ENCODE measurements at regions not wholly inside any gene's neighbourhood (a gene's known extent, or its start where the extent isn't known, plus 50 kb on each side); places are given as distances from the start of the nearest gene placed in this dataset.

GRCh38 chr18:78576967-78577366 lies 402.7 kb upstream of the SALL3 start:
- no peaks in the 10 kb centered on the region for H3K36me3 ChIP-seq (ENCODE audit: control insufficient read depth, insufficient read depth, low read length)
- peaks cover 5% of the 10 kb centered on the region for H3K9me3 ChIP-seq (ENCODE audit: control insufficient read depth, low read length)
- 80 to 93% methylated on average over 1 to 7 of the region's 11 CpGs for WGBS, 2 experiments (ENCODE audit: insufficient coverage in 2 of 2)
- H3K4me1 ChIP-seq (ENCODE audit: control insufficient read depth, insufficient read depth, low read length, poor library complexity, severe bottlenecking) = no peaks in the 10 kb centered on the region
- H3K27ac ChIP-seq (ENCODE audit: low read depth, low read length, severe bottlenecking) = no peak overlapping the region
- no peak overlapping the region for H3K4me3 ChIP-seq (ENCODE audit: extremely low read depth, insufficient read depth, low read length, poor library complexity, severe bottlenecking)

DNA sequence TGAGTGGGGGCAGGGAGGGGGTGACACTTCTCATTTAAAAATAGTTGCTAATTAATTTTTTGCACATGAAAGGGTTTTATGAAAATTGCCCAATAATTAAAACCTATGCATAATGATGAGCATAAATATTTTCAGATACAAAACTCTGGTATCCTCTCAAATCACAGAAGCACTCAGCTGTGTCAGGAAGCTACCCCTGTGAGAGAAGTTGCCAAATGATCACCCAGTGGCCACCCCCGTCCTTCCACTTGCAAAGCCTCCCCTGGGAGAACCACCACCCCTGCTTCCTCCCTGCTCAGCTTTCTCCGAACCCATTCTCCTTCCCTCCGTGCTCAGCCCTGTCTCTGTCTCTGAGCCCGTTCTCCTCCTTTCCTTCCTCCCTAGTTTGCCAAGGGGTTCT lies 400.2 kb upstream of the SALL3 start:
- H3K36me3 ChIP-seq (ENCODE audit: control insufficient read depth, insufficient read depth, low read length) = no peaks in the 10 kb centered on the region
- H3K27ac ChIP-seq (ENCODE audit: low read depth, low read length, severe bottlenecking) = no peak overlapping the region
- WGBS, 2 experiments (ENCODE audit: insufficient coverage in 2 of 2) = 91 to 97% methylated on average over 3 of the region's 4 CpGs
- no peak overlapping the region for H3K4me3 ChIP-seq (ENCODE audit: extremely low read depth, insufficient read depth, low read length, poor library complexity, severe bottlenecking)
- H3K9me3 ChIP-seq (ENCODE audit: control insufficient read depth, low read length) = no peaks in the 10 kb centered on the region
- no peaks in the 10 kb centered on the region for H3K4me1 ChIP-seq (ENCODE audit: control insufficient read depth, insufficient read depth, low read length, poor library complexity, severe bottlenecking)

- Histone ChIP-seq H3K9me3 (ENCODE audit: control insufficient read depth, low read length) (no peaks in the 10 kb centered on the region), H3K27ac (ENCODE audit: low read depth, low read length, severe bottlenecking) (no peak overlapping the region), H3K36me3 (ENCODE audit: control insufficient read depth, insufficient read depth, low read length) (no peaks in the 10 kb centered on the region), H3K4me3 (ENCODE audit: extremely low read depth, insufficient read depth, low read length, poor library complexity, severe bottlenecking) (no peak overlapping the region), H3K4me1 (ENCODE audit: control insufficient read depth, insufficient read depth, low read length, poor library complexity, severe bottlenecking) (no peaks in the 10 kb centered on the region)
- 92 to 93% methylated on average over 12 to 16 of the region's 16 CpGs for WGBS, 2 experiments (ENCODE audit: insufficient coverage in 2 of 2)
These were observed 399.6 kb upstream of the SALL3 start for GRCh38 chr18:78579854-78580577.

- H3K4me1 ChIP-seq (ENCODE audit: control insufficient read depth, insufficient read depth, low read length, poor library complexity, severe bottlenecking) = no peaks in the 10 kb centered on the region
- 83 to 89% methylated on average over 5 to 7 of the region's 7 CpGs for WGBS, 2 experiments (ENCODE audit: insufficient coverage in 2 of 2)
- H3K36me3 ChIP-seq (ENCODE audit: control insufficient read depth, insufficient read depth, low read length) = no peaks in the 10 kb centered on the region
- H3K4me3 ChIP-seq (ENCODE audit: extremely low read depth, insufficient read depth, low read length, poor library complexity, severe bottlenecking) = no peak overlapping the region
- H3K9me3 ChIP-seq (ENCODE audit: control insufficient read depth, low read length) = no peaks in the 10 kb centered on the region
- no peak overlapping the region for H3K27ac ChIP-seq (ENCODE audit: low read depth, low read length, severe bottlenecking)
These were observed 398.7 kb upstream of the SALL3 start for GRCh38 chr18:78580835-78581339.

DNA sequence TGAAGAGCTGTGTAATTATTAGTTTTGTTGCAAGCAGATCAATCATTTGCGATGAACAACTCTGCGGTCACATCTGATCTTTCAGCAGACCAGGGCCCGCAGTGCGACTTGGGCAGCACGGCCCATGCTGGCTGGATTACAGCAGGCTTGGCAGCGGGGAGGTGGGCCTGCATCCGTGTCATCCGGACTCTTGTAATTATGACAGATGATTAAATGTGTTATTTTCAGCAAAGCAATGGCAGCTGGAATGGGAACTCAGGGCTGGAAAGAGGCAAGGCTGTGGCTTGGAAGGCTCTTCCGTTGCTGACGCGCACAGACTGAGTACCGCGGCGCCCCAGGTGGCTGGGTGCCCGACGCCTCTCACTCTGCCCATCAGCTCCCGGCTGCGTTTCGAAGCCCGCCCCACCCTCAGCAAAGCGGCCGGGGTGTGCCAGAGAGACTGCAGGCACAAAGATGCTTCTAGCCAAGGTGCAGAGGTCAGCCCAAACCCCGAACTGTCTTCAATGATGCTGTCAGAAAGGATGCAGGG lies 397.4 kb upstream of the SALL3 start:
- no peaks in the 10 kb centered on the region for H3K9me3 ChIP-seq (ENCODE audit: control insufficient read depth, low read length)
- 92 to 93% methylated on average over 23 of the region's 23 CpGs for WGBS, 2 experiments (ENCODE audit: insufficient coverage in 2 of 2)
- H3K36me3 ChIP-seq (ENCODE audit: control insufficient read depth, insufficient read depth, low read length) = no peaks in the 10 kb centered on the region
- no peaks in the 10 kb centered on the region for H3K4me1 ChIP-seq (ENCODE audit: control insufficient read depth, insufficient read depth, low read length, poor library complexity, severe bottlenecking)
- H3K4me3 ChIP-seq (ENCODE audit: extremely low read depth, insufficient read depth, low read length, poor library complexity, severe bottlenecking) = no peak overlapping the region
- no peak overlapping the region for H3K27ac ChIP-seq (ENCODE audit: low read depth, low read length, severe bottlenecking)

- H3K4me3 ChIP-seq (ENCODE audit: extremely low read depth, insufficient read depth, low read length, poor library complexity, severe bottlenecking) = no peak overlapping the region
- H3K27ac ChIP-seq (ENCODE audit: low read depth, low read length, severe bottlenecking) = no peak overlapping the region
- H3K4me1 ChIP-seq (ENCODE audit: control insufficient read depth, insufficient read depth, low read length, poor library complexity, severe bottlenecking) = no peaks in the 10 kb centered on the region
- H3K36me3 ChIP-seq (ENCODE audit: control insufficient read depth, insufficient read depth, low read length) = no peaks in the 10 kb centered on the region
- WGBS, 2 experiments (ENCODE audit: insufficient coverage in 2 of 2) = 80 to 86% methylated on average over 22 to 26 of the region's 26 CpGs
- H3K9me3 ChIP-seq (ENCODE audit: control insufficient read depth, low read length) = no peaks in the 10 kb centered on the region
These were observed 396.5 kb upstream of the SALL3 start for GRCh38 chr18:78582898-78583738.

DNA sequence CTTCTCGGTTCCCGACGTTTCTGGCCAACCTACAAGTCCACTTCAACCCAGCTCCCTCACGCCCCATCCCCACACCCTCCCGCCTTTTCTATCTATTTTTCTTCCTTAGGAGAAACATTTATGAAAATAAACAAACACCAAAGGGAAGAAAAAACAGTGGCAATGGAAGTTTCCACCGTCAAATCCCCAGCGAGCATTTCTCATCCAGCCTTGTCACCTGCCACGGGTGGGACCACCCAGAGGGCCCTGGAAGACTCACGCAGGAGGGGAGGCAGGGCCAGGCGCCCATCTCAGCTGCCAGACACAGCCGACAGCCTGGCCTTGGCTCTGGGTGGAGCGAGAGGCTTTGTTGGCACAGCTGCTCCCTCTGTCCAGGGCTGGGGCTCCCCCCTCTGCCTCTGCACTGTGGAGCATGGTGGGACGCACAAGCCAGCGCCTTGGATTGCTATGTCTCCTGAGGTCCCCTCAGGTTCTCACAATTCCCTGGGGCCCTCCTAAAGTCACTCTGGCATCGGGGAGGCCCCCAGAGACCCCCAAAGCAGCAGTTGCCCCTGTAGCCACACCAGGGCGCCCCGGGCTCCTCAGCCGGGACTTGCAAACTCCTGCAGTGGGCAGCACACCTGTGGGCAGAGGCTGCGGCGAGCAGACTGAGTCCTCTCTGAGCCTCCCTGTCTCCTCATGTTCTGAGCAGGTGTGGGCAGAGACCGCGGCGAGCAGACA lies 395.7 kb upstream of the SALL3 start:
- no peaks in the 10 kb centered on the region for H3K4me1 ChIP-seq (ENCODE audit: control insufficient read depth, insufficient read depth, low read length, poor library complexity, severe bottlenecking)
- WGBS, 2 experiments (ENCODE audit: insufficient coverage in 2 of 2) = 91 to 93% methylated on average over 15 to 22 of the region's 23 CpGs
- H3K4me3 ChIP-seq (ENCODE audit: extremely low read depth, insufficient read depth, low read length, poor library complexity, severe bottlenecking) = no peak overlapping the region
- no peak overlapping the region for H3K27ac ChIP-seq (ENCODE audit: low read depth, low read length, severe bottlenecking)
- no peaks in the 10 kb centered on the region for H3K36me3 ChIP-seq (ENCODE audit: control insufficient read depth, insufficient read depth, low read length)
- H3K9me3 ChIP-seq (ENCODE audit: control insufficient read depth, low read length) = no peaks in the 10 kb centered on the region

GRCh38 chr18:78584459-78585022 lies 395.1 kb upstream of the SALL3 start:
- no peak overlapping the region for H3K4me3 ChIP-seq (ENCODE audit: extremely low read depth, insufficient read depth, low read length, poor library complexity, severe bottlenecking)
- H3K9me3 ChIP-seq (ENCODE audit: control insufficient read depth, low read length) = no peaks in the 10 kb centered on the region
- H3K36me3 ChIP-seq (ENCODE audit: control insufficient read depth, insufficient read depth, low read length) = no peaks in the 10 kb centered on the region
- no peaks in the 10 kb centered on the region for H3K4me1 ChIP-seq (ENCODE audit: control insufficient read depth, insufficient read depth, low read length, poor library complexity, severe bottlenecking)
- 90 to 95% methylated on average over 14 to 15 of the region's 19 CpGs for WGBS, 2 experiments (ENCODE audit: insufficient coverage in 2 of 2)
- H3K27ac ChIP-seq (ENCODE audit: low read depth, low read length, severe bottlenecking) = no peak overlapping the region

DNA sequence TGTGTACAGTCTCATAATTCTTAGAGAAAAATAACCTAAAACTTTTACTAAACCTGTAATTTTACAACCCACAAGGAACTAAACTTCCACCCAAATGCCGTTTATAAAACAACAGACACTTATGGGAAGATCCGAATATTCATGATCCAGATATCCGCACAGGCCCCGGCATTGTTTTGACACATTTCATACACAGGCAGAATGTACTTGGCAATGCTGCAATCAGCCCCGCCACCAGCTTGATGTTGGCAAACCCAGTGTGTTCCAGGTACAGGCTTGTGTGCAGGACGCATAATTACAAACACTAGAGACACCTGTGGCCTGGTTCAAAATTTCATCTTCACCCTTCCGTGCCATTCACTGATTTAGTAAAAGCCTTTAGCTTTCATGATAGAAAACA lies 393.0 kb upstream of the SALL3 start:
- Histone ChIP-seq H3K9me3 (ENCODE audit: control insufficient read depth, low read length) (no peaks in the 10 kb centered on the region), H3K4me3 (ENCODE audit: extremely low read depth, insufficient read depth, low read length, poor library complexity, severe bottlenecking) (no peak overlapping the region), H3K4me1 (ENCODE audit: control insufficient read depth, insufficient read depth, low read length, poor library complexity, severe bottlenecking) (no peaks in the 10 kb centered on the region), H3K36me3 (ENCODE audit: control insufficient read depth, insufficient read depth, low read length) (no peaks in the 10 kb centered on the region), H3K27ac (ENCODE audit: low read depth, low read length, severe bottlenecking) (no peak overlapping the region)
- 92 to 94% methylated on average over 7 of the region's 7 CpGs for WGBS, 2 experiments (ENCODE audit: insufficient coverage in 2 of 2)

DNA sequence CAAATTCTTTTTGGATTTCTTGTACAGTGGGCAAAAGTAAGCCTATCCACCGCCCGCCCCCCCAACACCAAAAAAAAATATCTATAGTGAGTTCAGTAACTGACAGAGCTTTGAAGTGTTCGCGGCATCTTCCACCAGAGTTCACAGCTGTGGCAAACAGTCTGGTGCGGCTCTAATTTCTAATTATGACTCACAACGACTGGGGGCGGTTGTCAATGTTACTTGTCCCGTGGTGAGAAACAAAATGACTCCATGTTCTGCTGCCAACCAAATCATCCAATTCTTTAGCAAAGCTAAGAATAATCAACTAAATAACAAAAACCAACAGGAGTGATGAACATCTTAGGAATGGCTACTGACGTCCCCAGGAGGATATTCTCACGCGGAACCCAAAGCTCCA lies 392.5 kb upstream of the SALL3 start:
- Histone ChIP-seq H3K4me1 (ENCODE audit: control insufficient read depth, insufficient read depth, low read length, poor library complexity, severe bottlenecking) (no peaks in the 10 kb centered on the region), H3K36me3 (ENCODE audit: control insufficient read depth, insufficient read depth, low read length) (no peaks in the 10 kb centered on the region), H3K4me3 (ENCODE audit: extremely low read depth, insufficient read depth, low read length, poor library complexity, severe bottlenecking) (no peak overlapping the region), H3K27ac (ENCODE audit: low read depth, low read length, severe bottlenecking) (no peak overlapping the region), H3K9me3 (ENCODE audit: control insufficient read depth, low read length) (no peaks in the 10 kb centered on the region)
- 75 to 83% methylated on average over 6 to 8 of the region's 11 CpGs for WGBS, 2 experiments (ENCODE audit: insufficient coverage in 2 of 2)

Measured in mesodermal cell (in vitro differentiated cells).